HG03432 (cell line): ENCODE measurements at regions not wholly inside any gene's neighbourhood (a gene's known extent, or its start where the extent isn't known, plus 50 kb on each side); places are given as distances from the start of the nearest gene placed in this dataset.
"Not testable (repeated sequence)": the region's sequence is repeated elsewhere in the genome, so short reads cannot be mapped to it uniquely, and the experiment has no call there.

Experiments used
- ATAC-seq: cut with Tn5 transposase; IDR thresholded peaks from one replicate; pipeline ENCODE4 v1.9.1; 2021; ENCODE audit warnings: mild to moderate bottlenecking, moderate library complexity; ENCODE audit not compliant: unreplicated experiment

- ATAC-seq, result no peak
Observed at GRCh38 chr14:55973285-55973800, 144.9 kb upstream of the PELI2 start.

GRCh38 chr14:55973911-55974630 lies 144.1 kb upstream of the PELI2 start:
- ATAC-seq, result no peak

- ATAC-seq, result no peak
Observed at GRCh38 chr14:55975281-55975910, 142.8 kb upstream of the PELI2 start.

- ATAC-seq, result no peak
Observed at GRCh38 chr14:55976219-55976618, 142.0 kb upstream of the PELI2 start.

- no peak for ATAC-seq
Observed at GRCh38 chr14:55976655-55977054, 141.6 kb upstream of the PELI2 start.

GRCh38 chr14:55977392-55978150 lies 140.6 kb upstream of the PELI2 start:
- no peak for ATAC-seq

GRCh38 chr14:55979096-55979495 lies 139.1 kb upstream of the PELI2 start:
- ATAC-seq, result no peak

GRCh38 chr14:55979781-55980180 lies 138.4 kb upstream of the PELI2 start:
- ATAC-seq, result no peak

- ATAC-seq, result no peak
Observed at GRCh38 chr14:55980970-55981369, 137.2 kb upstream of the PELI2 start.

GRCh38 chr14:55986069-55986468 lies 132.1 kb upstream of the PELI2 start:
- ATAC-seq, result no peak

GRCh38 chr14:56000846-56001245 lies 117.4 kb upstream of the PELI2 start:
- ATAC-seq, result no peak

- no peak for ATAC-seq
Observed at GRCh38 chr14:56002342-56002741, 115.9 kb upstream of the PELI2 start.

GRCh38 chr14:56002876-56003625 lies 115.2 kb upstream of the PELI2 start:
- ATAC-seq, result peak; percentile 72

- no peak for ATAC-seq
Observed at GRCh38 chr14:56004323-56004722, 113.9 kb upstream of the PELI2 start.

- ATAC-seq, result peak; percentile 84
Observed at GRCh38 chr14:56004786-56005185, 113.4 kb upstream of the PELI2 start.

GRCh38 chr14:56005191-56006053 lies 112.8 kb upstream of the PELI2 start:
- ATAC-seq, result peak; percentile 36

- not testable (repeated sequence) for ATAC-seq
Observed at GRCh38 chr14:56007491-56007890, 110.7 kb upstream of the PELI2 start.

- no peak for ATAC-seq
Observed at GRCh38 chr14:56008150-56008549, 110.1 kb upstream of the PELI2 start.

GRCh38 chr14:56008661-56009060 lies 109.5 kb upstream of the PELI2 start:
- not testable (repeated sequence) for ATAC-seq

GRCh38 chr14:56023661-56024081 lies 94.5 kb upstream of the PELI2 start:
- ATAC-seq, result no peak
